HEK293 (cell line): ENCODE measurements at regions not wholly inside any gene's neighbourhood (a gene's known extent, or its start where the extent isn't known, plus 50 kb on each side); places are given as distances from the start of the nearest gene placed in this dataset.

ENCODE experiments used
- CTCF ChIA-PET: fragments of 350-600 bp; formaldehyde crosslinking; extraction: SDS; loops from one replicate; lab custom pipeline; 2021; ENCODE audit warnings: antibody characterized with exemption; lab: Yijun Ruan, JAX
- POLR2A ChIA-PET: fragments of 300-600 bp; formaldehyde crosslinking; extraction: SDS; loops from one replicate; lab custom pipeline; 2020; ENCODE audit warnings: antibody characterized with exemption, inconsistent platforms; lab: Yijun Ruan, JAX
- H3K27ac ChIP-seq: fragments of 200-500 bp; sonication (Bioruptor generic); 2 replicates; pipeline ENCODE4 v1.5.1; 2014; ENCODE audit warnings: low read depth, low read length, control low read depth, inconsistent platforms; ENCODE audit errors: extremely low read depth
- H3K36me3 ChIP-seq, 2 experiments: fragments of 200-500 bp in 1 of 2; sonication (Bioruptor generic) in 1 of 2; 1 replicate in 1 of 2; 2 replicates in 1 of 2; pipeline ENCODE4 v1.5.1; 2014 to 2017; ENCODE audit warnings: inconsistent platforms in 2 of 2, low read length in 2 of 2; ENCODE audit not compliant: control insufficient read depth in 2 of 2, insufficient read depth in 1 of 2
- H3K4me1 ChIP-seq: fragments of 200-500 bp; sonication (Bioruptor generic); 2 replicates; pipeline ENCODE4 v1.5.1; 2014; ENCODE audit warnings: mild to moderate bottlenecking, low read length, inconsistent platforms; ENCODE audit not compliant: control insufficient read depth, insufficient read depth
- H3K4me3 ChIP-seq: 2 replicates; pipeline ENCODE4 v1.5.1; 2011; ENCODE audit warnings: low read depth, mild to moderate bottlenecking, control low read depth, low read length, moderate library complexity
- H3K9me3 ChIP-seq: fragments of 200-500 bp; sonication (Bioruptor generic); 2 replicates; pipeline ENCODE4 v1.5.1; 2014; ENCODE audit warnings: low read depth, low read length, inconsistent platforms; ENCODE audit not compliant: control insufficient read depth, insufficient read depth
- EGR2 ChIP-seq: fragments of 450-650 bp; formaldehyde crosslinking; IDR thresholded peaks from 2 replicates; pipeline ENCODE4 v1.5.1; 2016; ENCODE audit warnings: low read depth, missing biosample characterization, missing genetic modification characterization
- GLI2 ChIP-seq: fragments of 450-650 bp; formaldehyde crosslinking; IDR thresholded peaks from 2 replicates; pipeline ENCODE4; 2017; ENCODE audit warnings: missing biosample characterization, missing genetic modification characterization, low read depth, borderline replicate concordance
- MZF1 ChIP-seq: fragments of 450-650 bp; formaldehyde crosslinking; IDR thresholded peaks from 2 replicates; pipeline ENCODE4 v1.5.1; 2017; ENCODE audit warnings: missing biosample characterization, missing genetic modification characterization, borderline replicate concordance
- ZBTB48 ChIP-seq: fragments of 450-650 bp; formaldehyde crosslinking; IDR thresholded peaks from 2 replicates; pipeline ENCODE4 v1.5.1; 2016; ENCODE audit warnings: missing biosample characterization, missing genetic modification characterization
- ZFHX2 ChIP-seq: fragments of 450-650 bp; formaldehyde crosslinking; conservative IDR thresholded peaks from 2 replicates; pipeline ENCODE4 v1.5.1; 2016; ENCODE audit warnings: missing biosample characterization, missing genetic modification characterization
- ZNF121 ChIP-seq: fragments of 450-650 bp; formaldehyde crosslinking; IDR thresholded peaks from 2 replicates; pipeline ENCODE4 v1.5.1; 2016; ENCODE audit warnings: missing biosample characterization, missing genetic modification characterization
- ZNF214 ChIP-seq: fragments of 450-650 bp; formaldehyde crosslinking; IDR thresholded peaks from 2 replicates; pipeline ENCODE4 v1.5.1; 2017; ENCODE audit warnings: missing biosample characterization, mild to moderate bottlenecking, missing genetic modification characterization, borderline replicate concordance
- ZNF221 ChIP-seq: fragments of 450-650 bp; formaldehyde crosslinking; IDR thresholded peaks from 2 replicates; pipeline ENCODE4 v1.5.1; 2017; ENCODE audit warnings: missing biosample characterization, missing genetic modification characterization, borderline replicate concordance
- ZNF23 ChIP-seq: fragments of 450-650 bp; formaldehyde crosslinking; IDR thresholded peaks from 2 replicates; pipeline ENCODE4 v1.5.1; 2016; ENCODE audit warnings: missing biosample characterization, missing genetic modification characterization, borderline replicate concordance
- ZNF24 ChIP-seq: fragments of 450-650 bp; formaldehyde crosslinking; IDR thresholded peaks from 2 replicates; pipeline ENCODE4 v1.5.1; 2016; ENCODE audit warnings: missing biosample characterization, missing genetic modification characterization
- ZNF423 ChIP-seq: fragments of 450-650 bp; formaldehyde crosslinking; IDR thresholded peaks from 2 replicates; pipeline ENCODE4 v1.5.1; 2016; ENCODE audit warnings: missing biosample characterization, missing genetic modification characterization
- ZNF48 ChIP-seq: fragments of 450-650 bp; formaldehyde crosslinking; IDR thresholded peaks from 2 replicates; pipeline ENCODE4 v1.5.1; 2016; ENCODE audit warnings: missing biosample characterization, missing genetic modification characterization
- ZNF629 ChIP-seq: fragments of 450-650 bp; formaldehyde crosslinking; IDR thresholded peaks from 2 replicates; pipeline ENCODE4 v1.5.1; 2017; ENCODE audit warnings: missing biosample characterization, missing genetic modification characterization
- ZNF658 ChIP-seq: fragments of 450-650 bp; formaldehyde crosslinking; IDR thresholded peaks from 2 replicates; pipeline ENCODE4; 2016; ENCODE audit warnings: missing biosample characterization, missing genetic modification characterization
- TF ChIP-seq, protein P1 (sequence below): fragments of 450-650 bp; formaldehyde crosslinking; IDR thresholded peaks from 2 replicates; pipeline ENCODE4 v1.5.1; 2016; ENCODE audit warnings: missing biosample characterization, missing genetic modification characterization
- TF ChIP-seq, protein P2 (sequence below): fragments of 450-650 bp; formaldehyde crosslinking; IDR thresholded peaks from 2 replicates; pipeline ENCODE4 v1.5.1; 2016; ENCODE audit warnings: missing biosample characterization, missing genetic modification characterization
- TF ChIP-seq, protein P3 (sequence below): fragments of 450-650 bp; formaldehyde crosslinking; optimal IDR thresholded peaks from 2 replicates; pipeline ENCODE3; 2016; ENCODE audit warnings: missing biosample characterization, mild to moderate bottlenecking, missing genetic modification characterization
- TF ChIP-seq, protein P4 (sequence below): fragments of 450-650 bp; formaldehyde crosslinking; IDR thresholded peaks from 2 replicates; pipeline ENCODE4 v1.5.1; 2016; ENCODE audit warnings: missing biosample characterization, missing genetic modification characterization

DNA sequence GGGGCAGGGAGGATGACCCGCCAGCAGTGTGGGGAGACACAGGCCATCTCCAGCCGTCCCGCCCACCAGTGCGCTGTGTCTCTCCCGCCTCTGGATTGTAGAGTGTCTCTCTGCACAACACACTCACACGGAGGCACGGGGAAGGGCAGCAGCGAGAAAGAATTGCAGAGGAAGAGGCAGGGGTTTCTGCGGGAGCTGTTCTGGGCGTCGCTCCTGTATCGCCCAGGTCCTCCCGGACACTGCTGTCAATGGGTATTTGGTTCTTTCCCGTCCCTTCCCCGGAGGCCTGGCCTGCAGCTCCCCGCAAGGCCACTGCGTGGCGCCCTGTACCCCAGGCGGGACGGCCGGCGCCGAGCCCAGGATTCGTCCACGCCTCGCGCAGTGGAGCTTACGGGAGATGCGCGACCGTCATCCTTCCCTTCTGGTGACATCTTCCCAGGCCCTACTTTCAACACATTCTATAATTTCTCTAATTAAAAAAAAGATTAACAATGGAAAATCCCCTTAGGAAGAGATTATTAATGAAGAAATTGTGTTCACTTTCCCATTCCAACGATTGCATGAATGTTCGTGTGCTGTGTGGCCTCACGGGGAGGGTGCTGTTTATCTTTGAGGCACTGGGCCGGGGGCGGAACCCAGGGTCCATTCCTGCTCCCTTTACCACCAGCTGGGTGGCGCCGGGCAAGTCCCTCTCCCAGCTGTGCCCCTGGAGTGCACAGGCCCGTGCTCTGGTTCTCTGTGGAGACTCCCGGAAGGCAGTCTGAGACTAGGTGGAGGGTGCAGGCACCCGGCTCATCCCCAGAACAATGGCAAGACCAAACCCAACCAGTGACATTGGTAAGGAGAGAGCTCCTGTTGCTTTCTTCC, 95.7 kb downstream of the CPZ start (continued):
- TF ChIP-seq ZNF423 (tag by site-specific recombination) (no peak), ZNF214 (tag by site-specific recombination) (no peak), GLI2 (tag by site-specific recombination) (no peak)

DNA sequence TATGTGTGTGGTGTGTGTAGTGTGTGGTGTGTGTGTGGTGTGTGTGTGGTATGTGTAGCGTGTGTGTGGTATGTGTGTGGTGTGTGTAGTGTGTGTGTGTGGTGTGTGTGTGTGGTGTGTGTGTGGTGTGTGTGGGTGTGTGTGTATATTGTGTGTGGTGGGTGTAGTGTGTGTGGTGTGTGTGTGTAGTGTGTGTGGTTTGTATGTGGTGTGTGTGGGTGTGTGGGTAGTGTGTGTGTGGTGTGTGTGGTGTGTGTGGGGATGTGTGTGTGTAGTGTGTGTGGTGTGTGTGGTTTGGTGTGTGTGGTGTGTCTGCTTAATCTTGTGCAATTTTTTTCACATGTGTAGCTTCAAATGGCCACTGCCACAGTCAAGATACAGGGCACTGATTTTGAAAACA, 94.5 kb downstream of the CPZ start:
- POLR2A ChIA-PET = no interaction called here
- CTCF ChIA-PET = interaction anchor here (0.7 to 3.1 kb wide), 4 partner anchors 9 to 233 kb away, joined by 3 to 17 read pairs (median 6); no protein-coding TSS in a partner anchor
- Histone ChIP-seq H3K9me3 (no peaks in the 10 kb centered on the region), H3K4me3 (no peak overlapping the region), H3K36me3 (no peaks in the 10 kb centered on the region), H3K27ac (no peak overlapping the region), H3K4me1 (no peaks in the 10 kb centered on the region)
- TF ChIP-seq ZFHX2 (tag by site-specific recombination) (peak; percentile 83), ZNF24 (tag by site-specific recombination) (no peak), EGR2 (peak; percentile 81)
- TF ChIP-seq, protein P1, sequence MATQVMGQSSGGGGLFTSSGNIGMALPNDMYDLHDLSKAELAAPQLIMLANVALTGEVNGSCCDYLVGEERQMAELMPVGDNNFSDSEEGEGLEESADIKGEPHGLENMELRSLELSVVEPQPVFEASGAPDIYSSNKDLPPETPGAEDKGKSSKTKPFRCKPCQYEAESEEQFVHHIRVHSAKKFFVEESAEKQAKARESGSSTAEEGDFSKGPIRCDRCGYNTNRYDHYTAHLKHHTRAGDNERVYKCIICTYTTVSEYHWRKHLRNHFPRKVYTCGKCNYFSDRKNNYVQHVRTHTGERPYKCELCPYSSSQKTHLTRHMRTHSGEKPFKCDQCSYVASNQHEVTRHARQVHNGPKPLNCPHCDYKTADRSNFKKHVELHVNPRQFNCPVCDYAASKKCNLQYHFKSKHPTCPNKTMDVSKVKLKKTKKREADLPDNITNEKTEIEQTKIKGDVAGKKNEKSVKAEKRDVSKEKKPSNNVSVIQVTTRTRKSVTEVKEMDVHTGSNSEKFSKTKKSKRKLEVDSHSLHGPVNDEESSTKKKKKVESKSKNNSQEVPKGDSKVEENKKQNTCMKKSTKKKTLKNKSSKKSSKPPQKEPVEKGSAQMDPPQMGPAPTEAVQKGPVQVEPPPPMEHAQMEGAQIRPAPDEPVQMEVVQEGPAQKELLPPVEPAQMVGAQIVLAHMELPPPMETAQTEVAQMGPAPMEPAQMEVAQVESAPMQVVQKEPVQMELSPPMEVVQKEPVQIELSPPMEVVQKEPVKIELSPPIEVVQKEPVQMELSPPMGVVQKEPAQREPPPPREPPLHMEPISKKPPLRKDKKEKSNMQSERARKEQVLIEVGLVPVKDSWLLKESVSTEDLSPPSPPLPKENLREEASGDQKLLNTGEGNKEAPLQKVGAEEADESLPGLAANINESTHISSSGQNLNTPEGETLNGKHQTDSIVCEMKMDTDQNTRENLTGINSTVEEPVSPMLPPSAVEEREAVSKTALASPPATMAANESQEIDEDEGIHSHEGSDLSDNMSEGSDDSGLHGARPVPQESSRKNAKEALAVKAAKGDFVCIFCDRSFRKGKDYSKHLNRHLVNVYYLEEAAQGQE (tag by site-specific recombination) = no peak

DNA sequence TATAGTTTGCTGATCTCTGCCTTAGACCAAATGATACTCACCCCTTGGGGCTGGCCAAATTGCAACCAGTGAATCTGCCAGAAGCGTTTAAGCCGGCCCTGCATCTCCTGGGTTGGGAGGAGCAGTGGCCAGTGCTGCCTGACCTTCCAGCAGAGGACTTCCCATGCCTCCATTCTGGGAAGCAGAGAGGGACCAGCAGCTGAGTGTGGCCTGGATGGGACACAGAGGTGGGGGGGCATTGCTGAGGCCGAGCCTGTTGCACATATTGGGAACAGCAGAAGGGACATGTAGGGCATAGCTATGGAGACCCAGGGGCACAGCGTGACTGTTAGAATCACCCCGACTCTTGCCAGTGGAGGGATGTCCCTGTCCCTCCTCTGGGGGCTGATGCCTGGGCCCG, 93.3 kb downstream of the CPZ start:
- no peaks in the 10 kb centered on the region for H3K9me3 ChIP-seq
- POLR2A ChIA-PET = no interaction called here
- no peak overlapping the region for H3K27ac ChIP-seq
- CTCF ChIA-PET = no interaction called here
- H3K36me3 ChIP-seq = no peaks in the 10 kb centered on the region
- no peak overlapping the region for H3K4me3 ChIP-seq
- no peaks in the 10 kb centered on the region for H3K4me1 ChIP-seq
- TF ChIP-seq ZNF658 (tag by site-specific recombination) (no peak), ZNF629 (tag by site-specific recombination) (no peak), ZNF121 (tag by site-specific recombination) (no peak), ZNF48 (tag by site-specific recombination) (no peak), ZNF221 (tag by site-specific recombination) (no peak), ZNF23 (tag by site-specific recombination) (no peak), ZBTB48 (tag by site-specific recombination) (no peak), MZF1 (tag by site-specific recombination) (no peak)
- TF ChIP-seq, protein P2, sequence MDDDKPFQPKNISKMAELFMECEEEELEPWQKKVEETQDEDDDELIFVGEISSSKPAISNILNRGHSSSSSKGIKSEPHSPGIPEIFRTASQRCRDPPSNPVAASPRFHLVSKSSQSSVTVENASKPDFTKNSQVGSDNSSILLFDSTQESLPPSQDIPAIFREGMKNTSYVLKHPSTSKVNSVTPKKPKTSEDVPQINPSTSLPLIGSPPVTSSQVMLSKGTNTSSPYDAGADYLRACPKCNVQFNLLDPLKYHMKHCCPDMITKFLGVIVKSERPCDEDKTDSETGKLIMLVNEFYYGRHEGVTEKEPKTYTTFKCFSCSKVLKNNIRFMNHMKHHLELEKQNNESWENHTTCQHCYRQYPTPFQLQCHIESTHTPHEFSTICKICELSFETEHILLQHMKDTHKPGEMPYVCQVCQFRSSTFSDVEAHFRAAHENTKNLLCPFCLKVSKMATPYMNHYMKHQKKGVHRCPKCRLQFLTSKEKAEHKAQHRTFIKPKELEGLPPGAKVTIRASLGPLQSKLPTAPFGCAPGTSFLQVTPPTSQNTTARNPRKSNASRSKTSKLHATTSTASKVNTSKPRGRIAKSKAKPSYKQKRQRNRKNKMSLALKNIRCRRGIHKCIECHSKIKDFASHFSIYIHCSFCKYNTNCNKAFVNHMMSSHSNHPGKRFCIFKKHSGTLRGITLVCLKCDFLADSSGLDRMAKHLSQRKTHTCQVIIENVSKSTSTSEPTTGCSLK (tag by site-specific recombination) = no peak
- TF ChIP-seq, protein P3, sequence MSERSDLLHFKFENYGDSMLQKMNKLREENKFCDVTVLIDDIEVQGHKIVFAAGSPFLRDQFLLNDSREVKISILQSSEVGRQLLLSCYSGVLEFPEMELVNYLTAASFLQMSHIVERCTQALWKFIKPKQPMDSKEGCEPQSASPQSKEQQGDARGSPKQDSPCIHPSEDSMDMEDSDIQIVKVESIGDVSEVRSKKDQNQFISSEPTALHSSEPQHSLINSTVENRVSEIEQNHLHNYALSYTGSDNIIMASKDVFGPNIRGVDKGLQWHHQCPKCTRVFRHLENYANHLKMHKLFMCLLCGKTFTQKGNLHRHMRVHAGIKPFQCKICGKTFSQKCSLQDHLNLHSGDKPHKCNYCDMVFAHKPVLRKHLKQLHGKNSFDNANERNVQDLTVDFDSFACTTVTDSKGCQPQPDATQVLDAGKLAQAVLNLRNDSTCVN (tag by site-specific recombination) = no peak
- TF ChIP-seq, protein P4, sequence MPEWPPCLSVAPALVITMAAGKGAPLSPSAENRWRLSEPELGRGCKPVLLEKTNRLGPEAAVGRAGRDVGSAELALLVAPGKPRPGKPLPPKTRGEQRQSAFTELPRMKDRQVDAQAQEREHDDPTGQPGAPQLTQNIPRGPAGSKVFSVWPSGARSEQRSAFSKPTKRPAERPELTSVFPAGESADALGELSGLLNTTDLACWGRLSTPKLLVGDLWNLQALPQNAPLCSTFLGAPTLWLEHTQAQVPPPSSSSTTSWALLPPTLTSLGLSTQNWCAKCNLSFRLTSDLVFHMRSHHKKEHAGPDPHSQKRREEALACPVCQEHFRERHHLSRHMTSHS (tag by site-specific recombination) = no peak
